Glomerular visceral epithelial cell (primary cell): ENCODE measurements at regions not wholly inside any gene's neighbourhood (a gene's known extent, or its start where the extent isn't known, plus 50 kb on each side); places are given as distances from the start of the nearest gene placed in this dataset.

Source experiments
- DNase-seq: peaks from one replicate; pipeline ENCODE4 v3.0.0-alpha.2; 2016; ENCODE audit errors: extremely low spot score

GRCh38 chr5:62718324-62718723, 139.7 kb downstream of the LRRC70 start:
- peak; percentile 42 for DNase-seq

- DNase-seq, result peak; percentile 9
Measured at GRCh38 chr5:62717301-62717933, 138.8 kb downstream of the LRRC70 start.

GRCh38 chr5:62714296-62714695, 135.7 kb downstream of the LRRC70 start:
- no peak for DNase-seq

GRCh38 chr5:62708481-62709325, 130.1 kb downstream of the LRRC70 start:
- DNase-seq, result no peak

GRCh38 chr5:62707563-62707962, 128.9 kb downstream of the LRRC70 start:
- no peak for DNase-seq

GRCh38 chr5:62707131-62707530, 128.5 kb downstream of the LRRC70 start:
- no peak for DNase-seq

GRCh38 chr5:62705022-62705421, 126.4 kb downstream of the LRRC70 start:
- no peak for DNase-seq

GRCh38 chr5:62702126-62702525, 123.5 kb downstream of the LRRC70 start:
- DNase-seq, result no peak

- no peak for DNase-seq
Measured at GRCh38 chr5:62701036-62701435, 122.4 kb downstream of the LRRC70 start.

GRCh38 chr5:62698756-62699155, 120.1 kb downstream of the LRRC70 start:
- DNase-seq, result no peak

- DNase-seq, result no peak
Measured at GRCh38 chr5:62695274-62695673, 116.7 kb downstream of the LRRC70 start.

- no peak for DNase-seq
Measured at GRCh38 chr5:62692946-62693713, 114.5 kb downstream of the LRRC70 start.

- no peak for DNase-seq
Measured at GRCh38 chr5:62691946-62692345, 113.3 kb downstream of the LRRC70 start.

GRCh38 chr5:62690421-62690820, 111.8 kb downstream of the LRRC70 start:
- DNase-seq, result no peak

- DNase-seq, result no peak
Measured at GRCh38 chr5:62689599-62690368, 111.2 kb downstream of the LRRC70 start.

- DNase-seq, result no peak
Measured at GRCh38 chr5:62686692-62687091, 108.1 kb downstream of the LRRC70 start.

- DNase-seq, result no peak
Measured at GRCh38 chr5:62685221-62685620, 106.6 kb downstream of the LRRC70 start.

GRCh38 chr5:62684310-62684709, 105.7 kb downstream of the LRRC70 start:
- no peak for DNase-seq

GRCh38 chr5:62682059-62682458, 103.4 kb downstream of the LRRC70 start:
- no peak for DNase-seq

- DNase-seq, result no peak
Measured at GRCh38 chr5:62681117-62681850, 102.7 kb downstream of the LRRC70 start.

- DNase-seq, result no peak
Measured at GRCh38 chr5:62680121-62680520, 101.5 kb downstream of the LRRC70 start.
